SK-N-SH (cell line): ENCODE measurements at regions not wholly inside any gene's neighbourhood (a gene's known extent, or its start where the extent isn't known, plus 50 kb on each side); places are given as distances from the start of the nearest gene placed in this dataset.

Source experiments
- CTCF ChIA-PET: fragments of 300-600, 350-600 bp; formaldehyde crosslinking; extraction: SDS; loops from one replicate; lab custom pipeline; 2021; lab: Yijun Ruan, JAX
- POLR2A ChIA-PET: fragments of 350-600 bp; sonication (Branson Sonifier 250); formaldehyde crosslinking; extraction: SDS; loops from one replicate; lab custom pipeline; 2020; ENCODE audit warnings: antibody characterized with exemption, inconsistent platforms; lab: Yijun Ruan, JAX
- DNase-seq: peaks from one replicate; pipeline ENCODE4 v3.0.0; 2012
- H2AFZ ChIP-seq: fragments of 200-600 bp; sonication (generic); 2 replicates; pipeline ENCODE4 v1.8.1; 2016; ENCODE audit warnings: antibody characterized with exemption, mild to moderate bottlenecking, low read depth
- H3F3A ChIP-seq: fragments of 200-600 bp; sonication (generic); replicated peaks from 2 replicates; pipeline ENCODE3; 2016; ENCODE audit warnings: antibody characterized with exemption, mild to moderate bottlenecking; ENCODE audit not compliant: insufficient read depth
- H3K27ac ChIP-seq, 2 experiments: fragments of 200-500 bp in 1 of 2; fragments of 200-600 bp in 1 of 2; sonication (Bioruptor generic) in 1 of 2; sonication (generic), shearing (Covaris generic) in 1 of 2; 2 replicates each; pipeline versions ENCODE4 v1.5.1 to v1.6.1; 2014 to 2016; ENCODE audit warnings: low read depth in 2 of 2, inconsistent platforms in 1 of 2, low read length in 1 of 2, mild to moderate bottlenecking in 1 of 2, mixed read lengths in 1 of 2
- H3K27me3 ChIP-seq: fragments of 200-600 bp; sonication (generic), shearing (Covaris generic); 2 replicates; pipeline ENCODE4 v1.6.1; 2016; ENCODE audit warnings: mixed run types; ENCODE audit not compliant: insufficient read depth
- H3K36me3 ChIP-seq, 2 experiments: fragments of 200-500 bp in 1 of 2; fragments of 200-600 bp in 1 of 2; sonication (Bioruptor generic) in 1 of 2; sonication (generic) in 1 of 2; replicated peaks in 1 of 2; 2 replicates each; pipeline versions ENCODE3 to v1.5.1; 2014 to 2016; ENCODE audit warnings: low read length in 1 of 2, mild to moderate bottlenecking in 1 of 2; ENCODE audit not compliant: insufficient read depth in 2 of 2, control insufficient read depth in 1 of 2
- H3K4me1 ChIP-seq, 2 experiments: fragments of 200-500 bp in 1 of 2; fragments of 200-600 bp in 1 of 2; sonication (Bioruptor generic) in 1 of 2; sonication (generic), shearing (Covaris generic) in 1 of 2; 2 replicates each; pipeline versions ENCODE4 v1.5.1 to v1.6.1; 2014 to 2016; ENCODE audit warnings: low read depth in 1 of 2, low read length in 1 of 2, mixed run types in 1 of 2; ENCODE audit not compliant: insufficient read depth in 2 of 2, control insufficient read depth in 1 of 2
- H3K4me2 ChIP-seq: fragments of 200-600 bp; sonication (generic), shearing (Covaris generic); 2 replicates; pipeline ENCODE4 v1.6.1; 2017; ENCODE audit warnings: mixed run types
- H3K4me3 ChIP-seq, 2 experiments: fragments of 200-500 bp in 1 of 2; fragments of 200-600 bp in 1 of 2; sonication (Bioruptor generic) in 1 of 2; sonication (generic), shearing (Covaris generic) in 1 of 2; 2 replicates each; pipeline versions ENCODE4 v1.5.1 to v1.8.1; 2014 to 2016; ENCODE audit warnings: low read depth in 2 of 2, inconsistent platforms in 1 of 2, low read length in 1 of 2, mild to moderate bottlenecking in 1 of 2, mixed read lengths in 1 of 2, moderate library complexity in 1 of 2
- H3K79me2 ChIP-seq: fragments of 200-600 bp; sonication (generic); 2 replicates; pipeline ENCODE4 v1.8.1; 2017; ENCODE audit warnings: mild to moderate bottlenecking; ENCODE audit not compliant: insufficient read depth
- H3K9ac ChIP-seq: fragments of 200-600 bp; sonication (generic); 2 replicates; pipeline ENCODE4 v1.6.1; 2017; ENCODE audit warnings: mixed run types
- H3K9me2 ChIP-seq: fragments of 200-600 bp; sonication (generic); 2 replicates; pipeline ENCODE4 v1.6.1; 2017; ENCODE audit warnings: mixed run types
- H3K9me3 ChIP-seq: fragments of 200-600 bp; sonication (generic); 2 replicates; pipeline ENCODE4 v1.6.1; 2017; ENCODE audit warnings: mixed run types, mild to moderate bottlenecking, moderate library complexity
- H4K20me1 ChIP-seq: fragments of 200-600 bp; sonication (generic); 2 replicates; pipeline ENCODE4 v1.6.1; 2017; ENCODE audit warnings: mild to moderate bottlenecking, mixed run types; ENCODE audit not compliant: insufficient read depth
- CHD2 ChIP-seq: fragments of 150-350 bp; IDR thresholded peaks from 2 replicates; pipeline ENCODE4 v1.6.1; 2018; ENCODE audit warnings: low read length; ENCODE audit not compliant: partially characterized antibody
- CTCF ChIP-seq: fragments of 200-600 bp; sonication (generic); IDR thresholded peaks from 2 replicates; pipeline ENCODE4 v1.6.1; 2017; ENCODE audit warnings: antibody characterized with exemption, mild to moderate bottlenecking, moderate library complexity
- ELF1 ChIP-seq: IDR thresholded peaks from 2 replicates; pipeline ENCODE4 v1.4.0; 2012
- FOXM1 ChIP-seq: IDR thresholded peaks from 2 replicates; pipeline ENCODE4 v1.4.0; 2012; ENCODE audit warnings: low read depth, mild to moderate bottlenecking
- GABPA ChIP-seq: IDR thresholded peaks from 2 replicates; pipeline ENCODE4 v1.4.0; 2012; ENCODE audit warnings: low read depth, mild to moderate bottlenecking
- GATA2 ChIP-seq: sonication (generic); formaldehyde crosslinking; IDR thresholded peaks from 2 replicates; pipeline ENCODE4 v1.5.0; 2020; ENCODE audit warnings: mild to moderate bottlenecking, missing genetic modification reagents
- JUND ChIP-seq: IDR thresholded peaks from 2 replicates; pipeline ENCODE4 v1.4.0; 2012
- MEF2A ChIP-seq: IDR thresholded peaks from 2 replicates; pipeline ENCODE4 v1.4.0; 2012; ENCODE audit warnings: low read depth, borderline replicate concordance
- NRF1 ChIP-seq: IDR thresholded peaks from 2 replicates; pipeline ENCODE4 v1.6.1; 2012; ENCODE audit warnings: low read depth, mild to moderate bottlenecking, low read length
- RCOR1 ChIP-seq: fragments of 150-350 bp; IDR thresholded peaks from 2 replicates; pipeline ENCODE4 v1.6.1; 2017; ENCODE audit warnings: antibody characterized with exemption, low read length
- REST ChIP-seq: IDR thresholded peaks from 2 replicates; pipeline ENCODE4 v1.6.1; 2012; ENCODE audit warnings: mild to moderate bottlenecking, low read depth, low read length, moderate library complexity
- RFX5 ChIP-seq: IDR thresholded peaks from 2 replicates; pipeline ENCODE4 v1.6.1; 2012; ENCODE audit warnings: mild to moderate bottlenecking, improper control_type of control experiment, low read length
- TEAD4 ChIP-seq: IDR thresholded peaks from 2 replicates; pipeline ENCODE4 v1.4.0; 2012; ENCODE audit warnings: mild to moderate bottlenecking, borderline replicate concordance; ENCODE audit not compliant: insufficient read depth
- USF1 ChIP-seq: IDR thresholded peaks from 2 replicates; pipeline ENCODE4 v1.4.0; 2012; ENCODE audit warnings: low read depth, borderline replicate concordance
- USF2 ChIP-seq: fragments of 150-350 bp; IDR thresholded peaks from 2 replicates; pipeline ENCODE4 v1.6.1; 2017; ENCODE audit warnings: antibody characterized with exemption, low read length, low read depth, borderline replicate concordance
- ZBTB33 ChIP-seq: IDR thresholded peaks from 2 replicates; pipeline ENCODE4 v1.4.0; 2012; ENCODE audit warnings: low read depth, borderline replicate concordance
- WGBS: methylation state at CpG from one replicate; pipeline ENCODE4 v1.1.6; 2017; ENCODE audit warnings: low lambda C conversion rate; 5-methylcytosine and 5-hydroxymethylcytosine counted together

- H3K9ac ChIP-seq = no peak overlapping the region
- TF ChIP-seq USF2 = no peak
- no peak for TF ChIP-seq ZBTB33
- TF ChIP-seq MEF2A = no peak
- TF ChIP-seq TEAD4 = no peak
- no peak for TF ChIP-seq GATA2 (CRISPR knock-in tag)
- no peak for TF ChIP-seq RCOR1
- TF ChIP-seq CTCF = no peak
- TF ChIP-seq, all 33 proteins: peak for 0
- CTCF ChIA-PET = interaction anchor here (0.8 to 1.3 kb wide), 2 partner anchors 12 to 17 kb away, joined by 3 to 4 read pairs; no protein-coding TSS in a partner anchor
- H3K4me2 ChIP-seq = no peak overlapping the region
- no peaks in the 10 kb centered on the region for H3K9me2 ChIP-seq
- no peak for DNase-seq
- POLR2A ChIA-PET = no interaction called here
- no peaks in the 10 kb centered on the region for H4K20me1 ChIP-seq
- no peak overlapping the region for H3K27ac ChIP-seq
- no peak overlapping the region for H3K4me3 ChIP-seq
- no peaks in the 10 kb centered on the region for H3K27me3 ChIP-seq
- H3K79me2 ChIP-seq = no peaks in the 10 kb centered on the region
- WGBS = 81% methylated on average over 5 of the region's 5 CpGs
- H3K36me3 ChIP-seq = no peaks in the 10 kb centered on the region
- H3K9me3 ChIP-seq = no peaks in the 10 kb centered on the region
- no peaks in the 10 kb centered on the region for H3F3A ChIP-seq
- H2AFZ ChIP-seq = no peak overlapping the region
- peaks cover 0 to 33% of the 10 kb centered on the region in 2 experiments; a peak in 2 of 4 replicates for H3K4me1 ChIP-seq
Measured at GRCh38 chr3:124207077-124207476, 215.2 kb upstream of the ROPN1 start.

GRCh38 chr3:124207873-124208485, 216.1 kb upstream of the ROPN1 start:
- ChIA-PET POLR2A (no interaction called here), CTCF (interaction anchor here (0.6 to 1.4 kb wide), 5 partner anchors 11 to 175 kb away, joined by 3 to 4 read pairs (median 3); partner anchors contain the start of gene KALRN)
- Histone ChIP-seq H3K9me3 (no peaks in the 10 kb centered on the region), H3K79me2 (no peaks in the 10 kb centered on the region), H4K20me1 (no peaks in the 10 kb centered on the region), H3K9me2 (no peaks in the 10 kb centered on the region), H3F3A (no peaks in the 10 kb centered on the region), H3K27me3 (no peaks in the 10 kb centered on the region), H3K27ac (no peak overlapping the region), H2AFZ (no peak overlapping the region), H3K4me2 (no peak overlapping the region), H3K4me3 (no peak overlapping the region), H3K36me3 (no peaks in the 10 kb centered on the region), H3K4me1 (peaks cover 0 to 24% of the 10 kb centered on the region in 2 experiments; a peak in 2 of 4 replicates), H3K9ac (no peak overlapping the region)
- no peak for DNase-seq
- 74% methylated on average over 5 of the region's 5 CpGs for WGBS
- TF ChIP-seq RFX5 (no peak), JUND (no peak), RCOR1 (no peak), ELF1 (no peak), CHD2 (no peak), FOXM1 (no peak), REST (no peak), NRF1 (no peak), USF1 (no peak), MEF2A (no peak), GABPA (no peak)
